Body of pancreas (tissue), 4 donors: ENCODE measurements at regions not wholly inside any gene's neighbourhood (a gene's known extent, or its start where the extent isn't known, plus 50 kb on each side); places are given as distances from the start of the nearest gene placed in this dataset.

Experiments used
- ATAC-seq: fragments of 150-250 bp; one replicate; pipeline ENCODE4 v1.9.1; 2016
- DNase-seq, 4 donors: peaks; one replicate each; pipeline ENCODE4 v3.0.0-alpha.2; 2019
- H3K27ac ChIP-seq, 4 donors: fragments of 200-600 bp; sonication (generic); 1 replicate in 3 of 4; 2 replicates in 1 of 4; pipeline versions ENCODE4 v1.5.1 to v1.6.1; 2016 to 2019; ENCODE audit warnings: mild to moderate bottlenecking in 1 of 4, mixed read lengths in 1 of 4, moderate library complexity in 1 of 4
- H3K27me3 ChIP-seq, 2 donors: fragments of 200-600 bp; sonication (generic); one replicate each; pipeline ENCODE4 v1.6.0; 2016; ENCODE audit warnings: mild to moderate bottlenecking in 1 of 2
- H3K36me3 ChIP-seq, 2 donors: fragments of 200-600 bp; sonication (generic); replicated peaks in 1 of 2; 2 replicates each; pipeline ENCODE4 v1.5.1; 2016; ENCODE audit warnings: low read depth in 2 of 2; ENCODE audit not compliant: insufficient read depth in 1 of 2
- H3K4me1 ChIP-seq: fragments of 200-600 bp; sonication (generic); one replicate; pipeline ENCODE4 v1.6.0; 2016
- H3K4me3 ChIP-seq, 2 donors: fragments of 200-600 bp; sonication (generic); 1 replicate in 1 of 2; 2 replicates in 1 of 2; pipeline ENCODE4 v1.5.1; 2016 to 2019
- H3K9me3 ChIP-seq, 3 donors: fragments of 200-600 bp; sonication (generic); 1 replicate in 2 of 3; 2 replicates in 1 of 3; pipeline ENCODE4 v1.5.1; 2016
- CTCF ChIP-seq, 7 experiments: fragments of 450-650 bp in 4 of 7; fragments of 200-600 bp in 3 of 7; sonication (generic) in 3 of 7; IDR thresholded peaks; one replicate each; pipeline ENCODE4 v1.5.1; 2016 to 2019; ENCODE audit warnings: antibody characterized with exemption in 7 of 7
- POLR2A ChIP-seq, 3 donors: fragments of 450-650 bp; IDR thresholded peaks; one replicate each; pipeline ENCODE4 v1.6.1; 2016; ENCODE audit warnings: antibody characterized with exemption in 3 of 3, mild to moderate bottlenecking in 2 of 3
- WGBS, 2 donors: methylation state at CpG; one replicate each; pipeline ENCODE4 v1.1.5; 2017; 5-methylcytosine and 5-hydroxymethylcytosine counted together
- intact Hi-C: fragments of 100-400 bp; cut with DNase I; formaldehyde crosslinking; loops from one replicate; pipeline ENCODE4 v1.15.1; 2023

- 62 to 64% methylated on average over 4 to 9 of the region's 9 CpGs for WGBS, 2 donors
- H3K9me3 ChIP-seq = no peaks in the 10 kb centered on the region
Measured at GRCh38 chr22:44628835-44629234, 73.2 kb upstream of the PRR5 start.

GRCh38 chr22:44628273-44628672 is 73.7 kb upstream of the PRR5 start:
- intact Hi-C loops = loop anchor here (5.0 kb wide), 1 partner anchor 636 kb away; no protein-coding TSS in a partner anchor
- no peak for TF ChIP-seq CTCF (IDR thresholded peaks at IDR 0.05)
- no peak for TF ChIP-seq POLR2A (IDR thresholded peaks at IDR 0.05)
- H3K4me1 ChIP-seq = no peaks in the 10 kb centered on the region
- peaks cover 0 to 4% of the 10 kb centered on the region in 2 donors for H3K27me3 ChIP-seq
- no peak overlapping the region for H3K27ac ChIP-seq
- ATAC-seq (no peak), DNase-seq (no peak)
- no peaks in the 10 kb centered on the region for H3K9me3 ChIP-seq
- WGBS, 2 donors = 44 to 48% methylated on average over 4 of the region's 4 CpGs
- no peaks in the 10 kb centered on the region for H3K36me3 ChIP-seq
- no peak overlapping the region for H3K4me3 ChIP-seq

More at GRCh38 chr22:44628835-44629234, 73.2 kb upstream of the PRR5 start:
- ATAC-seq (no peak), DNase-seq (no peak)
- H3K36me3 ChIP-seq = no peaks in the 10 kb centered on the region
- no peak overlapping the region for H3K27ac ChIP-seq
- no peak overlapping the region for H3K4me3 ChIP-seq
- no peak for TF ChIP-seq CTCF (IDR thresholded peaks at IDR 0.05)
- no peak for TF ChIP-seq POLR2A (IDR thresholded peaks at IDR 0.05)
- peaks cover 0 to 4% of the 10 kb centered on the region in 2 donors for H3K27me3 ChIP-seq
- no peaks in the 10 kb centered on the region for H3K4me1 ChIP-seq
- intact Hi-C loops = loop anchor here (5.0 kb wide), 1 partner anchor 637 kb away; no protein-coding TSS in a partner anchor

GRCh38 chr22:44627521-44628139 is 74.4 kb upstream of the PRR5 start:
- H3K4me3 ChIP-seq = no peak overlapping the region
- H3K27me3 ChIP-seq = peaks cover 0 to 4% of the 10 kb centered on the region in 2 donors
- H3K27ac ChIP-seq = no peak overlapping the region
- intact Hi-C loops = loop anchor here (5.0 kb wide), 1 partner anchor 635 kb away; no protein-coding TSS in a partner anchor
- no peaks in the 10 kb centered on the region for H3K4me1 ChIP-seq
- no peaks in the 10 kb centered on the region for H3K9me3 ChIP-seq
- no peaks in the 10 kb centered on the region for H3K36me3 ChIP-seq
- 47 to 61% methylated on average over 10 to 18 of the region's 19 CpGs for WGBS, 2 donors
- no peak for DNase-seq
- TF ChIP-seq CTCF (IDR thresholded peaks at IDR 0.05) (no peak), POLR2A (IDR thresholded peaks at IDR 0.05) (no peak)
- ATAC-seq = no peak

GRCh38 chr22:44625981-44626687 is 75.9 kb upstream of the PRR5 start:
- Histone ChIP-seq H3K36me3 (no peaks in the 10 kb centered on the region), H3K4me1 (no peaks in the 10 kb centered on the region), H3K9me3 (no peaks in the 10 kb centered on the region), H3K4me3 (no peak overlapping the region), H3K27ac (no peak overlapping the region), H3K27me3 (peaks cover 0 to 4% of the 10 kb centered on the region in 2 donors)
- WGBS, 2 donors = 3 to 5% methylated on average over 5 to 16 of the region's 16 CpGs
- ATAC-seq (peak; percentile 74), DNase-seq (peak; percentile 66 to 74 (median 70))
- TF ChIP-seq POLR2A (IDR thresholded peaks at IDR 0.05) = no peak
- TF ChIP-seq CTCF (IDR thresholded peaks at IDR 0.05) = peak; percentile 97 to 100 (median 99)
- intact Hi-C loops = loop anchor here (5.0 kb wide), 1 partner anchor 634 kb away; no protein-coding TSS in a partner anchor
